HG02870 (cell line): ENCODE measurements at regions not wholly inside any gene's neighbourhood (a gene's known extent, or its start where the extent isn't known, plus 50 kb on each side); places are given as distances from the start of the nearest gene placed in this dataset.

Source experiments
- ATAC-seq: cut with Tn5 transposase; IDR thresholded peaks from one replicate; pipeline ENCODE4 v1.9.1; 2021; ENCODE audit warnings: mild to moderate bottlenecking, moderate library complexity; ENCODE audit not compliant: unreplicated experiment

- ATAC-seq, result no peak
Measured at GRCh38 chr12:24113701-24114100, 164.2 kb upstream of the SOX5 start.

GRCh38 chr12:24111616-24112015 is 162.1 kb upstream of the SOX5 start:
- no peak for ATAC-seq

- no peak for ATAC-seq
Measured at GRCh38 chr12:24111086-24111485, 161.6 kb upstream of the SOX5 start.

- peak; percentile 98 for ATAC-seq
Measured at GRCh38 chr12:24109381-24110039, 160.0 kb upstream of the SOX5 start.

DNA sequence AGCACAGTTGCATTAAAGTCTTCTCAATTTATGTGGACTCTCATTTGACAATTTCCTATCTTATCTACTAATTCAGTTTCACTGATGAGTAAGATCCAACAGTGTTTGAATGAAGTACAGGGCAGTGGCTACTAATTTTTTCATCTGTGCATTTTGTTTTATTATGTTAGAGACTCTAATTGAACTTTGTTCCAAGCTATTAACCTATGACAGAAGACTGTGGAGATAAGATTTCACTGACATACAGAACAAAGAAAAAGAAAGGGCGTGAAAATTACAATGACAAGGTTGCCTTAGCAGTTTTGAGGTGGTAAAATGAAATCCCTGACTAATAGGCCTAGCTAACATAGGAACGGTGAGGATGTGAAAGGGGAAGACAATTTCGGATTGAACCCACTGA is 153.2 kb upstream of the SOX5 start:
- ATAC-seq, result no peak

- ATAC-seq, result no peak
Measured at GRCh38 chr12:24099576-24099975, 150.1 kb upstream of the SOX5 start.

GRCh38 chr12:24095245-24095644 is 145.8 kb upstream of the SOX5 start:
- ATAC-seq, result no peak

DNA sequence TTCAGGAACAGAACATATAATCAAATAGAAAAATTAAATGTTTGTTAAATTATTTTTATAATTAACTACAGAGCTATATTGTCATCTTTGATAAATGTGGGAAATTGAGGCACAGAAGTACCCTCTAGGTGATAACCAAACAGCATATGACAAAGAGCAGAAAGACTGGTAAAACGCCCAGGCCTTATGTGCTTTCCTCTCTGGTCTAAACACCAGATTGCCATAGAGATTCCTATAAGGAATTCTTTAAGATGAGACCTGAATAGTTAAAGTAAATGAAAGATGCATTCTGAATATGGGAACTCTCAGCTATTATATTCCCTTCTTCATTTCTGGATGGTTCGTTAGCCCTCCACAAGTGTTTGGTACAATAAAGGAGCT is 140.0 kb upstream of the SOX5 start:
- no peak for ATAC-seq

DNA sequence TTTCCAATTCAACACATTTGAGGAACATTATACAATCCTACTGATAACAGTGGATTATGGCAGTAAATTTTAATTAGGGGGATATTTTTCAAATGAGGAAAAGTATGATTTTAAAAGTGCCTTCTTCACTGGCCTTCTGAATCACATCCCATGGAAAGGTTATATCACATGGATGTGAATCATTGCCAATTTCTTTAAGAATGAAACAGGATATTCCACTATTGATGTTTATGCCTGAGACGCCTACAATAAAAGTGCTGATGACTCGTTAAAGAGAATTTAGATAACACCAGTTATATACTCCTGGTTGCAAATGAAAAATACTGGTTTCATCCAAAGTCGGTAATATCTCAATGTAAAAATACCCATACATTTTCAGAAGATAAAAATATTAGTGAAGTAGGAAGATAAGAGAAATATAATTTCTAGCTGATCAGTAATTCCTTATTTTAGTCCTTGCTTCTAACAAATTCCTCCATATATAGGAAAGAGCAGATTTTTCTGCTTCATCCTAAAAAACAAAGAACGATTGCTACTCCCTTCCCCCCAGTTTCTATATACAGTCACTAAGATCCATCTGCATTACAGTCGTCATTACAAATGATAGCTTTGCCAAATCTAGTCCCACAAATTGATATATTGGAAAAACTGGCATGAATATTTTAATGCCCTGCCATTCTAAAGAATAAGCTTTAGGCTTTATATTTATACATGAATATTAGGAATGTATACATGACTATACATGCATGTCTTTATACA is 139.5 kb upstream of the SOX5 start:
- no peak for ATAC-seq

DNA sequence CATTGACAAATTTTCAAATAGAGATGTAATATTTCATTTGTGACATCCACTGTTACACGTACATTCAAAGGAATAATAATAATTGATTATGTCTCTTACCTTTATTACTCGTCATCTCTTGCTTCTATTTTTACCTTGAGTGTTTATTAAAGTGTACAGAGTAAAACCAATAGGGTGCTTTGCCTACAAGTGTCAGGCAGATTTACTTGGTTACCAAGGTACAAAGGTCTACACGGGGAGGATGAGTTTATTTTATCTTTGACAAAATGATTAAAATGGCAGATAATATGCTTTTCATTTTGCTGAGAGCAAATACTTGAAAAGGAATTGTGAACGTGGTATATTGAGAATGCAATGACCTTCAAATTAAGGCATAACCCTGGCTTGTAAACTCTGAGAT is 137.8 kb upstream of the SOX5 start:
- ATAC-seq, result no peak

- no peak for ATAC-seq
Measured at GRCh38 chr12:24084800-24085199, 135.3 kb upstream of the SOX5 start.

DNA sequence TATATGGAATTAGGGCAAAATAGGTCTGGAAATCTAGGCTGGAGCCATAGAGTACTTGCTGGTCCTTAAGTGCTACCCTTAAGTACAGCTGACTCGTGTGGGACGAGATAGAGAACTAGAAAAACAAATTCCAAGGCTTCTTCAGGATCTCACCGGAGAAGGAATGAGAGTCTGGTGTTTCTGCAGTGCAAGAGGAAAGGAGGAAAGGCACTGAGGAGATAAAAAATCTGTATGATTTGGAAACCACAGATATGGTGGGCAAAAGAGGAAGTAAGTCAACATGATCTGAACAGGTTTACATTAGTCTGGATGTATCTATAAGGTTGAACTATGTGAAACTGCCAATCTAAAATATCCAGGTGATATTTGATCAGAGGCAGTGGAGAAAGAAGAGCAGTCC is 134.4 kb upstream of the SOX5 start:
- no peak for ATAC-seq

- ATAC-seq, result no peak
Measured at GRCh38 chr12:24081606-24082005, 132.1 kb upstream of the SOX5 start.

DNA sequence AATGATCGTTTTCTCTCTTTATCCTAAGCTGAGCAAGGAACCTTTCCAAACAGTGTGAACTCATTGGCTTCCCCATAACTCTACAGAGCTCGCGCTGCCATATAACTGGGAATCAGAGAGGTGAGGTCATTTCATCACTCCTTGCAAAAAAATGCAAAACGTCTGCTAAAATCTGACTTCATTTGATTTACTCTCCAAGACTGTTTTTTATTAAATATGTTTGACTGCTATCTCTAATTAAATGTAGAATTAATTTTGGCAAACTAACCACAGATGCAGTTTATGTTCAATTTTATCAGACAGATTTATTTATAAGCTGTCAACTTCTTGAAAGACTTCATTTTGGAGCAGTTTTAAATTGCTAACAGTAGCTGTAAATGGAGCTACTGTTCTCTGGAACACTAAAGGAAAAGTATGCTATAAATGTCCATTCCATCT is 131.6 kb upstream of the SOX5 start:
- no peak for ATAC-seq

GRCh38 chr12:24080465-24080864 is 131.0 kb upstream of the SOX5 start:
- no peak for ATAC-seq

DNA sequence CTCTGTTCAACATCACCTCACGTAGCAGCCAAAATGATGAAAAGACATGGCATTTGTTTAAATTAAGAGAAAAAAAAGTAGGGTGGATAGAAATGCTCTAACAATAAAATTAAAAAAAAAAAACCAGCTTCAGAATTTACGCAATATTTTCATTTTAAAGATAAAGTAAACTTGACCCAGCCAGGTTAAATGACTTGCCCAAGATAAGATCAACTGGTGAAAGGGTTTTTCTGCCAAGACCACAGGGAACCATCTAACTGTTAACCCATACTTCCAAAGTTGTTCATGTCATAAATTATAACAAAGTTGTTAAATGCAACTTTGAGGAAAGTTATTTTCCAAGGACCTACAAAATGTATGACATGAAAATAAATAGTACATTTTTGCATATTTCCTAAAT is 129.6 kb upstream of the SOX5 start:
- ATAC-seq, result no peak

GRCh38 chr12:24078318-24078765 is 128.9 kb upstream of the SOX5 start:
- ATAC-seq, result no peak

DNA sequence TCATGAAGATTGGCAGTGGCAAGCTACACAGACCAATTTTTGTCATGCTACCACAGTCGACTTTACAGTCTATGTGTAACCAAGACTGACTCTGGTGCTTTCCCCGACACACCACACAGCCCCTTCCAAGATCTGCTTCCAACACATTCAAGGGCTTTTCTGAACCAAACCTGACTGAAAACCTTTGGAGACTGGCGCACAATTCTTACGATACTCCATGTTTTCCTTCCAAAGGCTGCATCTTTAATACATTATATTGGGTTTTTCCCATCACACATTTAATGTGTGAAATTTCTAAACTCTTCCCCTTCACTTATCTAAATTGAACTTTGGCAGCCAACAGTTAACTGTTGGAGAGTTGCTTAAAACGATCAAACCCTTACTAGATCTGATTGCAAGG is 127.7 kb upstream of the SOX5 start:
- ATAC-seq, result no peak

GRCh38 chr12:24075650-24076049 is 126.2 kb upstream of the SOX5 start:
- no peak for ATAC-seq

DNA sequence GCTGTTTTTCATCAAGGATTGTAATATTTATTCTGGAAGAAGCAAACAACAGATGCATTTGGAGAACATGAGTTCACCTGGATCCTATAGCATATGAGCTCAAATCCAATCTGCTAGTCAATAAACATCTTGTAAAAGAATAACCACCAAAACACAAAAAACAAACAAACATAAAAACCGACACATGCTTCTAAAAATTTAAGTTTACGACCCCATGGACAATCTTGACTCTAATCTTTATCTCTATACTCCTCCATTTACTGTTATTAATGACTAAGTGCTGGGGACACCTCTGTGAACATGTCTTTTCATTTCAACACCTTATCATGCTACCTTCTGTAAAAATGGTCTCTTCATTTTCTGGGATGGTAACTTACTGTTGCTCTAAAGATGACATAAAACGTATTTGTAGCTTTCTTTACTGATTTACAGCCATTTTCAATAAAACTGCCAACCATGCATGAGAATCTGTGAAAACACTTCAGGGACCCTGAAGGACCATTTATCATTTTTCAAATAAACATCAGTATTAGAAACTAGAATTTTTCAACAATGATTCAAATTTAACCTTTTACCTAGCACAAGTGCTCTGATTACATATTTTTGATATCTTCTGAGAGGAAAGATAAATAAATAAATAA is 123.8 kb upstream of the SOX5 start:
- ATAC-seq, result no peak

DNA sequence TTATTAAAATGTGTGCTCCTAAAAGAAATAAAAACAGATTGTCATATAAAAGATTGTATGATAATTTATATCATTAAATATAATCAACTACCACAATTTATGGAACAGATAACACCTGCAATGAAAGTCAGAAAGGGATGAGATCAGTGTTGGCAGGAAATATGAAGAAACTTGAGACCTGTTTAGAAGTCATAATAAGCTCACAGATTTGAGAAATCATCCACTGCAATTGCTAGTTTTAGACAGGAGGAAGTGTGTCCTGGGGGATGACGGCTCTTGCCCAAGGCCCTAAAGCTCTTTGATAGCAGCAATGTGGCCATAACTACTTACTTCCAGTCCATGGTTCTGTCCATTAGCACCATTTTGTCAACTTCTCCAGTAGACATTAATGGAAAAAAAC is 122.8 kb upstream of the SOX5 start:
- ATAC-seq, result no peak

GRCh38 chr12:24071842-24072241 is 122.4 kb upstream of the SOX5 start:
- no peak for ATAC-seq
